ENCODE measurements at regions not wholly inside any gene's neighbourhood (a gene's known extent, or its start where the extent isn't known, plus 50 kb on each side); places are given as distances from the start of the nearest gene placed in this dataset.

DNA sequence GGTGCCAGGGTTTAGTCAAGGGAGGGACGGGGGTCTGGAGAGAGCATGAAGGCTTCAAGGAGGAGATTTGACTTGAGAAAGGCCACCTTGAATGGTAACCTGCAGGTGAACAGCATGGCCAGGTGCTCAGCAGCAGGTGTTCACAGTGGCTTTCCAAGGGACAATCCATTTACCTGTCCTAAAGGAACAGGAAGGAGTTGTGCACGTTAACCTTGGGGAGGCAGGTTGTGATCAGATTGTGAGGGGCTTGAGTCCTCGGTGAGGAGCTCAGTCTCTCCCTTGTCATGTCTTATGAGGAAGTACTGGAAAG is 120.1 kb upstream of the ERCC6L2 start:
- no peak for DNase-seq

DNA sequence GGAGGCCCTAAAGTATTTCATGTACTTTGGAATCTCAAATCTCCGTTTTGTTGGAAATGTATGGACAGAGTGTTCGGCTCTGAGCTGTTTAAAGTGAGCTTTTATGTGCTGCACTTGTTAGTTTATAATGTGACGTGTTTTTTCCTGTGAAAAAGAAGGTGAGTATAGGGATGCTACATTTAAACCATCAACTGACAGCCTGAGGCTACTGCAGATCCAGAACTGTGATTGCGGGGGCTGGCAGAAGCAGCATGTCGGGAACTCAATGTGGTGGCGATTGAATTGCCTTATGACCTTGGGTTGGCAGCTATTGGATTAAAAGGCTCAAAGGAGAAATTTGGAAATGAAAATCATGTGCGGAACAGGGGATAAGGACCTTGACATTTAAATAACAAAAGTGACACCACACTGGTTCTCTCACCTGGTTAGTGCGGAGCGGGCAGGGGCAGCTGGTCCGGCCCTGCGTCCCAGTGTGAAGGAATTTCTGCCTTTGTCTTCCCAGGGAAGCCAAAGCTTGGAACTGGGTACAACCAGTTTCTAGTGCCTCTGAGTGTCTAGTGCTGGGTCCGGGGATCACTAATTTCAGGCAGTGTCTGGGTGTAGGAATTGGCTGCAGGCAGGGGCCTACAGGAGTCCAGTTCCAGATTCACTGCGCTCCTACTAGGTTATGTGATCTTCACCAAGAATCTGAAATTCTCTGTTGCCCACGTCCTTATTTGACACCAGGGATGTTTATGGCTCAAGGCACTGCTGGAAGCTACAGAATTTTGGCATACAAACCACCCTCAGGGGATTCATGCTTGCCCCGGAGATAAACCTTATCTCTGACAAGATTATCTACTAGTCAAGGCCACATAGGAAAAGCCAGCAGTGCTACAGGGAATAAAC is 120.7 kb upstream of the ERCC6L2 start:
- no peak for DNase-seq

DNA sequence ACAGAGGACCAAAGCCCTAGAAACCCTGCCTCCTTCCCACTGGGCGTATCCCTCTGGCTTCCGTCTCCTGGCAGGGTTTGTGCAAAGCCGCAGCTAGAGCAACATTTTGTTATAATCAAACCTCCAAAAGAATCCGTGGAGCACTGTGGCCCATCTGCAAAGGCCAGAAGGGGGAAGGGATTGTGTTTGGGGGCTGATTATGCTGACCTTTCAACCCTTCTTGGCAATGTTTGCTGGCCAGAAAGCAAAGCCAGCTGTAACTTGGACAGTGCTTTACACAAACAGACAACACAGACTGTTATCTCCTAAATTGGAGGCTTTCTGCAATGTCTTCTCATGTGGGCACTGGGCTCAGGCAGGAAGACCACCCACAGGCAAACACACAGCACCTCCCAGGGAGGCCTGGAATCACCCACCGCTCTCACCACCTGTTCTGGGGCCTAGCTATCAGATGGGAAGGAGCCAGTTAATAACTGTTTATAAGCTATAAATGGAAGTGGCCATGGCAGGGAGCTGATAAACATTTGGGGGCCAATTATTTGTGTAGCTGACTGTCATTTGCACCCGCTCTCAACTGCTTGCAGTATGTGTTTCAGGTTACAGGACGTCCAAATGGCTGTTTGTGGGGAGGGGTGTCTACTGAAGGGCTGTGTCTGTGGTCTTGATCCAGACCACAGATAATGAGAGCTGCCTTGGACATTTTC is 121.6 kb upstream of the ERCC6L2 start:
- no peak for DNase-seq

DNA sequence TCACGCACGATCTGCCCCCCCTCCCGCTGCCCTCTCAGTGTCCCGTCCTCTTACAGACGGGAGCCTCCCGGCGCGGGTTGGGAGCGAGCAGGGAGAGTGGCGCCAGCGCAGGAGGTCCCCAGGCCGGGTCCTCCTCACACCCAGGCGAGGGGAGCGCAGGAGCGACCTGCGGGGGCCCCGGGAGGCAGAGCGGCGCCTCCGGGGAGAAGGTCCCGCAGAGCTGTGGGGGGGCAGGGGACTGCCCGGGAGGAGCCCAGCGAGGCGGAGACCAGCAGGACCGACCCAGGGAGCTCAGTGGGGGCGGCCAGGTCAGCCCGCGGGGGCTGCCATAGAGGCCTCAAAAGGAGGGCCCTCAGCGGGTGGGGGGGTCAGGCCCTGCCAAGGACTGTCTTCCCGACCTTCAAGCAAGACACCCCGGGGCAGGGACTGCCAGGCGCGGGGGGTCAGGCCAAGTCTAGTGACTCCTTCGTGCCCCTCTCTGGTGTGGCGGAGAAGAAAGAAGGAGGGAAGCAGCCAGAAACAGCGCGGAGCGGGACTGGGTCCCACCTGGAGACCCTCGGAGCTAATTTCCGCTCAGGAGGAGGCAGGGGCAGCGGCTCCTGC is 123.3 kb upstream of the ERCC6L2 start:
- DNase-seq, result no peak

DNA sequence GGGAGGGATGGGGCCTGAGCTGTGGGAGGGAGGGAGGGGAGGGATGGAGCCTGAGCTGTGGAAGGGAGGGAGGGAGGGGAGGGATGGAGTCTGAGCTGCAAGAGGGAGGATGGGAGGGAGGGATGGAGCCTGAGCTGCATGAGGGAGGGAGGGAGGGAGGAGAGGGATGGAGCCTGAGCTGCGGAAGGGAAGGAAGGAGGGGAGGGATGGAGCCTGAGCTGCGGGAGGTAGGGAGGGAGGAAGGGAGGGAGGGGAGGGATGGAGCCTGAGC is 124.0 kb upstream of the ERCC6L2 start:
- DNase-seq, result no peak

DNA sequence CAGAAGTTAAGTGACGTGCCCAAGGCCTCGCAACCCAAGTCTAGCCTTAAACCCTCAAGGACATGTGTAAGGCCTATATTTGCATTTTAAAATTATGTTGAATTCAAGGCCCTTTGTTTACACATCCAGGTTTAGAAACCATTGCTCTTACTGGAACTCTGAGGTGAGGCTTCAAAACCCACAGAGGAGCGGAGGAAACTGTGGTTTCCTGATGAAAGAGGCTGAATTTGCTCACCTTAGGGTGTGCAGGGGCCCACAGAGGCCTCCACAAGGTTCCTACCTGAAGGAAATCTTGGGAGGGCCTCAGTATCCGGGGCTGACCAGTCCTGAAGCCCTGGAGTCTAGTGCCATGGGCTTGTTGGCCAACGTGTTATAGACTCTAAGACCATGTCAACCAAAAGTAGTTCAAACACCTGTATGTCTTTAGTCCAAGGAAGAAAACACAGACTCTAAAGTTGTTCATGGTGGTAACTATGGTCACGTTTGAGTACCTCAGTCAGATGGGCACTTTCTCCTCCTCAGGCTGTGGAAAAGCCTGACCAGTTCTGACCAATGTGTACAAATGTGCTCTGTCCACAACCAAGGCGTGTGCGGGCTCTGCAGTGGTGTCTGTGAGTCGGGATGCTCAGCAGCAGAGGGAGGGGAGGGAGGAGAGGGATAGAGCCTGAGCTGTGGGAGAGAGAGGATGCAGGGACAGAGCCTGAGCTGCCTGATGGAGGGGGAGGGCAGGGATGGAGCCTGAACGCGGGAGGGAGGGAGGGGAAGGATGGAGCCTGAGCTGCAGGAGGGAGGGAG is 124.6 kb upstream of the ERCC6L2 start:
- DNase-seq, result no peak

DNA sequence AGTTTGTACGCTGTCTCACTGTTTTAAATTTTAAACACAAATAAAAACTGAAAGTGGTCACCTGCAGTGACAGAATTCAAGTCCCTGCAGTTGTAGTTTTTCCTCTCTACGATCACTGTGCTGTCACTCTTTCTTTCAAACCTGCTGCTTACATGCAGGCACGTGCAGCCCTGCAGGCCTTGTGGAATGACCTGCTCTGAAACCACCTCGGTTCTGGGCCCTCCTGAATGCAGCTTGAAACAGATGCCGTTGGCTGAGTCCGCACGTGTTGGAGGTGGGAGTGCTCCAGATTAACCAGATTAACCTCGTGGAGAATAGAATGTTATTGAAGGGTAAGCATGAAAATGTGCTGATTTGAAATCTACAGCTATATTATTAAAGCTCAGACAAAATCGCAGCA is 126.0 kb upstream of the ERCC6L2 start:
- no peak for DNase-seq

DNA sequence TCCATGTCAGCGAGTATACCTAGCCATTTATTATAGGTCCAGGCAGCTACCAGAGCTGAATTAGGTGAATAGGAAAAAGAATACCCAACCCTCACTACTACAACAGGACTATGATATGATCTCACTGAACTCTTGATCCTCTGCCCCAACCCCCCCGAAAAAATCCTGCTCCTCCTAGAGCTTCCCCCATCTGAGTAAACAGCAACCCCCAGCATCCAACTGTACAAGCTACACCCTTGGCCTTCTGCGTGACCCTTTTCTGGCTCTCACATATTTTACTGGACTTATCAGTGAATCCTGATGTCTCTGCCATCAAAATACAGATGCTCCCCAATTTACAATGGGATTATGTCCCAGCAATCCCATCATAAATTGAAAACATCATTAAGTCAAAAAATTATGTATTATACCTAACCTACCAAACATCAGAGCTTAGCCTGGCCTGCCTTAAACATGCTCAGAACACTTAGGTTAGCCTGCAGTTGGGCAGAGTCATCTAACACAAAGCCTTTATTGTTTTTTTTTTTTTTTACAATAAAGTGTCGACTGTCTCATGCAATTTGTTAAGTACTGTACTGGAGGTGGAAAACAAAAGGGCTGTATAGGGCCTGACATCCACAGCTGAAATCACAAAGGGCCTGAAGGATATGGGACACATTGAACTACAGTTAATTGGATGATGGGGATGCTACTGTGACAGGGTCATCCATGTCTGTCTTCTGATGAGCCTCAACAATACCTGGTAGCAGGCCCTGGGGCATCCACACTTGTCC is 128.9 kb upstream of the ERCC6L2 start:
- no peak for DNase-seq

DNA sequence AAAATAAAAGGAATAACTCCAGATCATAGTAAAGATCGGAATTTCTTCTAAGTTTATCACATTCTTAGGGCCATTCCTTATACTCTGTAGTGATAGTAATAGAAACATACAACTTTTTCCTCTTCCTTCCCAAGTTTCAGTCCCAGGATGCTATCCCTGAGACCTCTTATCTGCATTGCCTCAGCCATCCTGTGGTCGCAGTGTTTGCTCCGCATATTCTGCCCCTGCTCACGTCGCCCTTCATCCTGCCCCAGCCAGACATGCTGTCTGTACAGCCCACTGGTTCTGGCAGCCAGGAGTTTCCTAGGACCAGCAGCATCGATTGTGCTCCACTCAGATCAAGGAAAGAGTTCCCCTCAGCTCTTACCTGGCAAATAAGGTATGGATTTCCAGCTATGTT is 132.7 kb upstream of the ERCC6L2 start:
- no peak for DNase-seq

DNA sequence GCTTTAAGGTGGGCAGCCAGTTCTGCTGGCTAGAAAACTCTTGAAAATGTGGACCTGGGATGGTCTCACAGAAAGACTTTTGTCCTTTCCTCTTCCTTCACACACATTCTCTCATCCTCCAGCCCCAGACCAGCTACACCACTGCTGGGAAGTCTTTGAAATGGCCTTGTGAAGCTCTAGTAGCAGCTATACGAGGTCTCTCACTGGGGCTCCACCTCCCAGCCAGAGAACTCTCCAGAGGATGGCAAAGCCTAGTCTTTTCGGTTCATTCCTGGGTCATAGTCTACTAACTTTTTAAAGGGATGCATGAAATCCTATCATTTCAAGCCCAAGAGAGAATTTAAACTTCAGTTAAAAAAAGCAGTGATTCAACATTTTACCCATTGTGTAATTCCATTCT is 133.9 kb upstream of the ERCC6L2 start:
- DNase-seq, result no peak

DNA sequence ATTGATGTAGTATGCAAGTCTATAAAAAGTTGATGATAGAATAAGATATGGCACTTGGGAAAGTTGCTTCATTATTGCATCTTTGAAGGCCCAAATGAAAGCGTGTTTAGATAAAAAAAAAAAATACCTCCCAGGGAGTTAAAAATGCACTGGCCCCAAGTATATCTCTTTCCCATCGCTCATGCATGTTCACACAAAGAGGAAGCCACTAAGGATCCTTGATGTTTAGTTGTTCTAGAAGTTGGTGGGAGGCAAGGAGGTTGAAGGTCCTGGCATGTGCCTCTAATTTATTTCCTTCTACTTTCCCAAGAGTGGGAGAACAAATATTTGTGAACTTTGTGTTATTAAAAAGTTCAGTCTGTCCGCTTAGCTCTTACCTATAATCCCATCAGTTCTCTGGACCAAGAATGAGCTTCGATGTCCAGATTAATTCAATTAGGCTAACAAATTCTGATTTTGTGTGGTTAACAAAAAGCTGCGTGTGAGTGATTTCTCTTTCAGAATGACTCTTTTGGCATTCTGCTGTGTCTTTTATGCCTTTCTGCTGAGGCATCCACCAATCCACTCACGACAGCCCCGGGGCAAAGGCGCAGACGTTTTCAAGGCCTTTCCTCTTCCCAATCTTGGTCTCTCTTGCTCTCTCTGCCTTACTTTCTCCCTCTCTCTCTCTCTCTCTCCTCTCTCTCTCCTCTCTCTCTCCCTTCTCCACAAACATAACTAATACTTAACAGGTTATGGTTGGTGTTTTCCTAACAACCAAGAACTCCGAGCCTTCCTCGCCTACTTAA is 135.1 kb upstream of the ERCC6L2 start:
- no peak for DNase-seq

DNA sequence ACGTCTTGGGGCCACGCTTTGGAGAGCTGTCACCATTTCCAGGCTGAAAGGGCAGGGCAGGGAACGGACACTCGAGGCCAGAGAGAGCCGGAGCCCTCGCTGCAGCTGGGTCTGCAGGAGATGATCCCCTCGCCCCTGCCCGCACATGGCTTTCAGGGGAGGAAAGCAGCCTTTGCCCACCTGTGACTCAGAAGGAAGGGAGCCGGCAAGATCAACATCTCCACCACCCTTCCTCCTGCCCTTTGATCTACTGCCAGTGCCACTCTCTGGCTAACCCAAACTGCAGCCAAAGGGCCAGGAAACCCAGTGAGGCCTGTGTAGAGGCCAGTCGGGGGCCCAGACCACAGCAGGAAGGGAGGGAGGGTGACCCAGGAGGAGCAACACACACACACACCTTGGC is 137.1 kb upstream of the ERCC6L2 start:
- DNase-seq, result no peak

DNA sequence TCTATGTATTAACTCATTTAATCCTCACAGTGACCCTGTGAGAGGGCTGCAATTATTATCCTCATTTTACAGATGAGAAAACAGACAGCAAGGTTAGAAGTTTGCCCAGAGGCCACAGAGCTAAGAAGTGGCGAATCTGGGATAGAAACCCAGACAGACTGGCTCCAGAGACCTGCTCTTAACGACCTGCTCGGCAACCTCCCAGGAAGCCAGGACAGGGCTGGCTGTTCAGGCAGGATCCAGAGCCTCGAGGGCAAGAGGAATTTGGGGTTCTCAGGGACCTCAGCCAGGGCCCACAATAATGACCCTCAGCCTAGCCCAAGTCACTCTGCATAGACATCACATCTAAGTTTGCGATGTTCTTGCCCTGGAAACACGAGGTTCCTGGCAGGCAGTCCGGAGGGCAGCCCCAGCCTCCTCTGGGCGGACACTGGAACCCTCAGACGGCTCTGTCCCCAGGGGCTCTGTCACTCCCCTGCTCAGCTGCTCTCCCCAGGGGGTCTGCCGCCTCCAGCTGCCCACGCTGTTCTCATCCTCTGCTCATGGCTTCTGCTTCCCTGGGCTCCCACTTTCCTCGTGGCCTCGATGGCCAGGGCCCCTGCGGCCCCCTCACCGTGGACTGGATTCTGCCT is 138.5 kb upstream of the ERCC6L2 start:
- no peak for DNase-seq

DNA sequence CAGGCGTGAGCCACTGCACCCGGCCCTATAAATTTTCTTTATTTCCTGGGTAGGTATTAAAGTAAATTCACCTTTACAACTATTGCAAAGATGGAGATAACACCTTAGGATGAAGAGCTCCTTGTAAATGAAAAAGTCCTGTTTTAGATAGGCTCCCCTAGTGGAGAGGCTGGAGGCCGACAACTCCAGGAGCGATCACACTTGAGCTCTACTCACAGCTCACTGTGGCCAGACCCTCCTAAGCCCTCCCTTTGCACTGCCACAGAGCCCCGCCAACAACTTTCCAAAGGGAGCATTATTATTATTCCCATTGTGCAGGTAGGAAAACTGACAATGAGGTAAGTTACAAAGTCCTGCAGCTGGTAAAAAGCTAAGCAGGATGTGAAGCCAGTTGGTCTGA is 139.1 kb upstream of the ERCC6L2 start:
- DNase-seq, result no peak

DNA sequence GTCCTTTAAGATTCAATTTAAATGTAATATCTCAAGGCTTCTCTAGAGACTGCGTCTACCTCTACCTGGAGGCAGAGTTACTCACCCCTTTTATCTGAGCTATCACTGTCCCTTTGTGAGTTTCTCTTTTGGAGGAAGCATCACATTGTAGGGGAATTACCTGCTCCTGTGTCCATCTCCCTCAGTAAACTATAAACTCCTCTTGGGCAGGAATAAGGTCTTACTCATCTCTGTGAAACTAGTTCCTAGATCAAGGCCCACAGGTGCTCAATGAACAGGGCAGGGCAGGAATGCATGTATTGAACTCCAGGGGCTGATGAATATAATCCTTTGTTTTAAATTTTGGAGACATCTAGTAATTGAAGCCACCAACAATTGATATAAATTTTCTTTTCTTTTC is 139.8 kb upstream of the ERCC6L2 start:
- DNase-seq, result no peak

DNA sequence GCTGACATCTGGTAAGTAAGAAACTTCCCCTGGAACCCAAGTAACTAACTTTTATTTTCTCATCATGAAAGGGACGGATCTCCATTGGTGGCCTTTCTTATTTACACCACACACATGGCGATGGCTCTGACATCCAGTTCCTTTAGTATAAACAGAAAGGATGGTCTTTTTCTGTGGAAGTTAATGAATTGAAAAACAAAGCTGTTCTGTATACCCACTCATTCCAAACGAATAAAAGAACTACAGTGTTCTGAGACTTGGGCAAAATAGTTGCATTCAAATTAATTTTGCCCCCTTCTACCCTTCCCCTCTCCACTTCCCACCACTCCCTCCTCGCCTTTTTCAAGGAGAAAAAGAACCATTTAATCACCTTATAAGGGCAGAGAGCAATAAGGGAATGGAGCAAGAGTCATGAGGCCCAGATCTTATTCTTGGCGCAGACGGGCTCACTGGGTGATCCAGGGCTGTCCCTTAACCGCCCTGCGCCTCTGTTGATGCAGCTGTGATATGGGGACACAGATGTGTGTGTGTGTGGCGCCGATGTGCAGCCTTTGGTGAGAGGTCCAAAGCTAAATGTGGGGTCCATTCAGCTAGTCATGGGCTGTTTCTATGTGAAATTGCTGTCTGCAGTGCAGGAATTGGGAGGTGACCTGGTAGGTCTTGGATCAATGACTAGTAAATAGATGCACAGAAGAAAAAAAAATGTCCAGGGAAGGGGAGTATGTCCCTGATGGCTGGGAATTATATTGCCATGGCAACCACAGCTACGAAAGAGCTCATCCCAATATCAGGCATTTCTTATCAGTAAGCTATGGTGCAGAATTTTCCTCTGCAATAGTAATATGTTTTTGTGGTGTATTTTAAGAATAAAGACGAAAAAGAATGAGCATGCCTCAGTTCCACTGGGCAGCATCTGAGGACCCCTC is 141.5 kb upstream of the ERCC6L2 start:
- no peak for DNase-seq

DNA sequence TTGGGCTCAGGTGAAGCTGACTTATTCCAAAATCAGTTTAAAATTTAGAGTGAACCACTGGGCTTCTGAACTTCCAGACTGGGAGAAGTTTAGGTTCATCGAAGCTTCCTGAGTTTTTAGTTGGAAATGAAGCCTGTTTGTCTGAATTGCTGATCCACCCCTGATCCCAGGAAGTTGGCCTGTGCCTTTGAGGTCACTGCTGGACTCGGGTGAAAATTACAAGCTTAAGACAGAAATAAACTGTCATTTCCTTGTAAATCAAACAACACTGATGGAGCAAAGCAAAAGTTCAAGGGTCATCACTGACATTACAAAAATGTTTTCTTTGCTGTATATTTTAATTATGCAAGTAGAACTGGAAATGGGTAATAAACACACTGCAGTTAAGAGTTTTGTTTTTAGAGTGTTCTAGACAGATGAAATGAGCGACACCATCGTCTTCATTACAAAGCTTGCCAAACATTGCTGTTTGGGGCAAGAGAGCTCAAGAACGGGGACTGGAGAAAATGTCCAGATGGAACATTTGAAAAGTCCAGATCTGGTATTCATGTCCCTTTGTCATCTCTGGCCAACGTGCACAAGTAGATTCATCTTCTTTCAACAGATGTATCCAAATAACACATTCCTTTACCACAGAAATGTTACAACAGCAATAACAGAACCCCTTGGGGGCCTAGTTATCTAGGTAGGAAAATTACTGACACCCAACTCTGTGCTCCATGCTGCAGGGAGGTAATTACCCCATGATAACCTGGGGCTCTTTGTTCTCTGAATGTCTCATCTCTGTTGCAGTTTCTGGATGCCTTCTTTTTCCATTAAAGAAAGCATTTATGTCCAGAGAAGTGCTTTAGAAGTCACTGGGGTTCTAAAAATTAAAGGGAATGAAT is 142.4 kb upstream of the ERCC6L2 start:
- no peak for DNase-seq

DNA sequence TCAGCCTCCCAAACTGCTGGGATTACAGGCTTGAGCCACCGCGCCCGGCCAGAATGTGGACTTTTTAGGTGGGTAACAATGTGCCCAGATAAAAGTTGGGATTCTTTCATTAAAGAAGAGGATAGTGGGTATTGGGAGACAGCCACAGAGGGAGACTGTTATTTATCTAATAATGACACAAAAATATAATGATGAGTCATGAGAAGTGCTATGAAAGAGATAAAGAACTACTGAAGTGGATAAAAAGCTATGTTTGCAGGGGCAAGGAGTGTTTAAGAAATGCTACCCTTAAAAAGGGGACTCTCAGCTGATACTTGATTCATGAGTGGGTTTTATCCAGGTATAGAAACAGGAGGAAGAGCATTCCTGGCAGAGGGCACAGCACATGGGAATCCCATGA is 143.6 kb upstream of the ERCC6L2 start:
- DNase-seq, result no peak

DNA sequence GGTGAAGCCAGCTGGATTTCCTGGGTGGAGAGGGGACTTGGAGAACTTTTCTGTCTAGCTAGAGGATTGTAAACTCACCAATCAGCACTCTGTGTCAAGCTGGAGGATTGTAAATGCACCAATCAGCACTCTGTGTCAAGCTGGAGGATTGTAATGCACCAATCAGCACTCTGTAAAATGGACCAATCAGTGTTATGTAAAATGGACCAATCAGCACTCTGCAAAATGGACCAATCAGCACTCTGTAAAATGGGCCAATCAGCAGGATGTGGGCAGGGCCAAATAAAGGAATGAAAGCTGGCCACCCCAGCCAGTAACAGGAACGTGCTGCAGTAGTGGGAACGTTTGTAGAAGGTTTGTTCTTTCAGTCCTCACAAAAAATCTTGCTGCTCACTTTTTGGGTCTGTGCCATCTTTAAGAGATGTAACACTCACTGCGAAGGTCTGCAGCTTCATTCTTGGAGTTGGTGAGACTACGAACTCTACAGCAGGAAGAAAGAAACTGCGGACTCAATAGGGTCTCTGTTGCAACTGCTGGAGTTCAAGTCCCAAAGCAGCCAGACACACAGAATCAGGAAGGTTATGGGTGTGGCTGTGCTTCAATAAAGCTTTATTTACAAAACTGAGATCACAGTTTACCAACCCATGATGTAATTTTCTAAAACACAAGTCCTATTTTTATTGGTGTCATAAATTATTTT is 145.7 kb upstream of the ERCC6L2 start:
- DNase-seq, result no peak

Measured in NCI-H1694 treated with DMSO at 0.1 percent for 48 hours (cell line).